ENCODE measurements at regions not wholly inside any gene's neighbourhood (a gene's known extent, or its start where the extent isn't known, plus 50 kb on each side); places are given as distances from the start of the nearest gene placed in this dataset.

DNA sequence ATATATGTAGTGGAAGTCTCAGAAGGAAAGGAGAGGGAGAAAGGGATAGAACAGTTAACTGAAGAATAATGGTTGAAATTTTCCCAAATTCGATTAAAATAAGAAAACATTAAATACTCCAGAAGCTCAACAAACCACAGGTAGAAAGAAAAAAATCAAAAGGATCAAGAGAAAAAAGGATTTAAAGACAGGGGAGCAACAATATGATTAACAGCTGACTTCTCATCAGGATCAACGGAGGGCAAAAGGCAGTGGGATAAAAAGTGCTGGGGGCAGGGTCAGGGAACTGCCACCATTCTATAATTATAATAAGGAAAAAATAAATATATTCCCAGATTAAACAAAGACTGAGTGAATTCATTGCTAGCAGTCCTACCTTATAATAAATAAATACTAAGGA is 55.3 kb downstream of the CDKN2C start:
- H3K4me1 Mint-ChIP-seq (ENCODE audit: low read depth) = no peaks in the 10 kb centered on the region
- TF ChIP-seq, protein P1, sequence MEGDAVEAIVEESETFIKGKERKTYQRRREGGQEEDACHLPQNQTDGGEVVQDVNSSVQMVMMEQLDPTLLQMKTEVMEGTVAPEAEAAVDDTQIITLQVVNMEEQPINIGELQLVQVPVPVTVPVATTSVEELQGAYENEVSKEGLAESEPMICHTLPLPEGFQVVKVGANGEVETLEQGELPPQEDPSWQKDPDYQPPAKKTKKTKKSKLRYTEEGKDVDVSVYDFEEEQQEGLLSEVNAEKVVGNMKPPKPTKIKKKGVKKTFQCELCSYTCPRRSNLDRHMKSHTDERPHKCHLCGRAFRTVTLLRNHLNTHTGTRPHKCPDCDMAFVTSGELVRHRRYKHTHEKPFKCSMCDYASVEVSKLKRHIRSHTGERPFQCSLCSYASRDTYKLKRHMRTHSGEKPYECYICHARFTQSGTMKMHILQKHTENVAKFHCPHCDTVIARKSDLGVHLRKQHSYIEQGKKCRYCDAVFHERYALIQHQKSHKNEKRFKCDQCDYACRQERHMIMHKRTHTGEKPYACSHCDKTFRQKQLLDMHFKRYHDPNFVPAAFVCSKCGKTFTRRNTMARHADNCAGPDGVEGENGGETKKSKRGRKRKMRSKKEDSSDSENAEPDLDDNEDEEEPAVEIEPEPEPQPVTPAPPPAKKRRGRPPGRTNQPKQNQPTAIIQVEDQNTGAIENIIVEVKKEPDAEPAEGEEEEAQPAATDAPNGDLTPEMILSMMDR (IDR thresholded peaks at IDR 0.05) = no peak
- DNase-seq (ENCODE audit: low spot score) = no peak
- no peak overlapping the region for H3K27ac Mint-ChIP-seq (ENCODE audit: unreplicated experiment)
- H3K4me3 Mint-ChIP-seq (ENCODE audit: unreplicated experiment) = no peak overlapping the region
- H3K9me3 Mint-ChIP-seq (ENCODE audit: low read depth) = peaks cover 8% of the 10 kb centered on the region
- no peaks in the 10 kb centered on the region for H3K36me3 Mint-ChIP-seq (ENCODE audit: low read depth)
- peaks cover 39% of the 10 kb centered on the region for H3K27me3 Mint-ChIP-seq (ENCODE audit: low read depth)

DNA sequence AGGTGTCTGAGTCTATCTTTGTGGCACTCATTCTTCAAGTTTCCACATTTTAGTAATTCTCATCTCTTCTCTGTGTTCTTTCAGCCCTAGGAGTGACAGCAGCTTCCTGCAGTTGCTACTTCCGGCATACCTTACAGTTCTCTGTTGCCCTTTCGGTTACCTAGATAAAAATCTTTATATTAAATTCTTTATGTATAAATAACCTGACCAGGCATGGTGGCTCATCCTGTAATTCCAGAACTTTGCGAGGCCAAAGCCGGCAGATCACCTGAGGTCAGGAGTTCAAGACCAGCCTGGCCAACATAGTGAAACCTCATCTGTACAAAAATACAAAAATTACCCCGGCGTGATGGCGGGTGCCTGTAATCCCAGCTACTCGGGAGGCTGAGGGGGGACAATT is 62.9 kb downstream of the CDKN2C start:
- peaks cover 23% of the 10 kb centered on the region for H3K27me3 Mint-ChIP-seq (ENCODE audit: low read depth)
- TF ChIP-seq, protein P1 (IDR thresholded peaks at IDR 0.05) = no peak
- H3K4me1 Mint-ChIP-seq (ENCODE audit: low read depth) = no peaks in the 10 kb centered on the region
- no peak overlapping the region for H3K27ac Mint-ChIP-seq (ENCODE audit: unreplicated experiment)
- no peaks in the 10 kb centered on the region for H3K36me3 Mint-ChIP-seq (ENCODE audit: low read depth)
- no peaks in the 10 kb centered on the region for H3K9me3 Mint-ChIP-seq (ENCODE audit: low read depth)
- DNase-seq (ENCODE audit: low spot score) = no peak
- no peak overlapping the region for H3K4me3 Mint-ChIP-seq (ENCODE audit: unreplicated experiment)

DNA sequence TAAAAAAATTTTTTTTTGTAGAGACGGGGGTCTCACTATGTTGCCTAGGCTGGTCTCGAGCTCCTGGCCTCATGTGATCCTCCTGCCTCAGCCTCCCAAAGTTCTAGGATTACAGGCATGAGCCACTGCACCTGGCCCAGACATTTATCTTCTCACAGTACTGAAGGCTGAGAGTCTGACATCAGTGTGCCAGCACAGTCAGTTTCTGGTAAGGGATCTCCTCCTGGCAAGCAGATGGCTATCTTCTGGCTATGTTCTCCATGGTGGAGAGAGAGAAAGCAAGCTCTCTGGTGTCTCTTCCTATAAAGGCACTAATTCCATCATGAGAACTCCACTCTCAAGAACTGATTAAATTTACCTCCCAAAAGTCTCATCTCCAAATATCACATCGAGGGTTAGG is 57.8 kb upstream of the C1orf185 start:
- TF ChIP-seq, protein P1 (IDR thresholded peaks at IDR 0.05) = no peak
- Mint-ChIP-seq H3K4me3 (ENCODE audit: unreplicated experiment) (no peak overlapping the region), H3K9me3 (ENCODE audit: low read depth) (peaks cover 7% of the 10 kb centered on the region)

DNA sequence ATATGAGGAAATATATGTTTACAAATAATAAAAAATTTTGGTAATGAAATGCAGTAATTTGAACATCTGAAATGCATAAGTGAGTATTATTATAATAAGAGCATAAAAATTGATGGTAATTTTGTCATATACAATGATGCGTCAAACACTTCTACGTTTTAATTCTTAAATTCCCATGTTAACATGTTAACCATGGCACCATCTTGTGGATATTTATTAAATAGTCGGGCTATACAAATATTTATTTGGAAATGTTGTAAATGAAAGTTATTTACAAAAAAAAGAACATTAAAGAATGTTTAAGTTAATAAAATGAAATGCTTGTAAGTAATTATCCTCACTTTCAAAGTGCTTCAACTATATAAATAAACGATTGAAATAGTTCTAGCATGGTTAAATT is 57.2 kb upstream of the C1orf185 start:
- H3K4me3 Mint-ChIP-seq (ENCODE audit: unreplicated experiment) = no peak overlapping the region
- H3K4me1 Mint-ChIP-seq (ENCODE audit: low read depth) = no peaks in the 10 kb centered on the region
- peaks cover 27% of the 10 kb centered on the region for H3K27me3 Mint-ChIP-seq (ENCODE audit: low read depth)
- peaks cover 3% of the 10 kb centered on the region for H3K9me3 Mint-ChIP-seq (ENCODE audit: low read depth)
- TF ChIP-seq, protein P1 (IDR thresholded peaks at IDR 0.05) = peak; percentile 74
- DNase-seq (ENCODE audit: low spot score) = no peak
- no peaks in the 10 kb centered on the region for H3K36me3 Mint-ChIP-seq (ENCODE audit: low read depth)
- H3K27ac Mint-ChIP-seq (ENCODE audit: unreplicated experiment) = no peak overlapping the region

More for the DNA sequence above, 57.8 kb upstream of the C1orf185 start:
- Mint-ChIP-seq H3K4me1 (ENCODE audit: low read depth) (no peaks in the 10 kb centered on the region), H3K27me3 (ENCODE audit: low read depth) (peaks cover 29% of the 10 kb centered on the region), H3K27ac (ENCODE audit: unreplicated experiment) (no peak overlapping the region), H3K36me3 (ENCODE audit: low read depth) (peaks cover 1% of the 10 kb centered on the region)
- DNase-seq (ENCODE audit: low spot score) = no peak

DNA sequence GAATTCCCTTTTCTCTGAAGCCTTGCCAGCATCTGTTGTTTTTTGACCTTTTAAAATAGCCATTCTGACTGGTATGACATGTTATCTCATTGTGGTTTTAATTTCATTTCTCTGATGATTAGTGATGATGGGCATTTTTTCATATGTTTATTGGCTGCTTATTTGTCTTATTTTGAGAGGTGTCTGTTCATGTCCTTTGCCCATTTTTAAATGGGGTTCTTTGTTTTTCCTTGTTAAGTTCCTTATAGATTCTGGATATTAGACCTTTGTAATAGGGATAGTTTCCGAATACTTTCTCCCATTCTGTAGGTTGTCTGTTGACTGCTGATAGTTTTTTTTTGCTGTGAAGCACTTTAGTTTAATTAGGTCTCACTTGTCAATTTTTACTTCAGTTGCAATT is 54.0 kb upstream of the C1orf185 start:
- H3K27me3 Mint-ChIP-seq (ENCODE audit: low read depth) = peaks cover 39% of the 10 kb centered on the region
- H3K4me3 Mint-ChIP-seq (ENCODE audit: unreplicated experiment) = no peak overlapping the region
- no peak overlapping the region for H3K27ac Mint-ChIP-seq (ENCODE audit: unreplicated experiment)
- H3K9me3 Mint-ChIP-seq (ENCODE audit: low read depth) = peaks cover 13% of the 10 kb centered on the region
- H3K36me3 Mint-ChIP-seq (ENCODE audit: low read depth) = peaks cover under 1% of the 10 kb centered on the region
- no peaks in the 10 kb centered on the region for H3K4me1 Mint-ChIP-seq (ENCODE audit: low read depth)
- TF ChIP-seq, protein P1 (IDR thresholded peaks at IDR 0.05) = no peak
- no peak for DNase-seq (ENCODE audit: low spot score)
